GM12891 (cell line): ENCODE measurements at regions not wholly inside any gene's neighbourhood (a gene's known extent, or its start where the extent isn't known, plus 50 kb on each side); places are given as distances from the start of the nearest gene placed in this dataset.

ENCODE experiments used
- POLR2A ChIP-seq: IDR thresholded peaks from 2 replicates; pipeline ENCODE4 v1.6.1; 2011; ENCODE audit warnings: low read depth, low read length, control low read depth
- POLR2AphosphoS5 ChIP-seq: IDR thresholded peaks from 2 replicates; pipeline ENCODE4 v1.6.1; 2011; ENCODE audit warnings: low read depth, low read length, control low read depth
- SPI1 ChIP-seq: IDR thresholded peaks from 2 replicates; pipeline ENCODE4 v1.6.1; 2011; ENCODE audit warnings: low read depth, low read length, control low read depth

- TF ChIP-seq POLR2A: no peak
- no peak for TF ChIP-seq POLR2AphosphoS5
- no peak for TF ChIP-seq SPI1
These were observed 440.4 kb upstream of the CDH20 start for GRCh38 chr18:60892855-60893254.
